DMS114 treated with DMSO at 0.1 percent for 48 hours (cell line): ENCODE measurements at regions not wholly inside any gene's neighbourhood (a gene's known extent, or its start where the extent isn't known, plus 50 kb on each side); places are given as distances from the start of the nearest gene placed in this dataset.

Experiments
- DNase-seq: peaks from one replicate; lab custom pipeline; 2025; ENCODE audit not compliant: unreplicated experiment; lab: John Stamatoyannopoulos, UW

GRCh38 chr5:116844015-116844414, 269.4 kb upstream of the SEMA6A start:
- no peak for DNase-seq

GRCh38 chr5:116842514-116842961, 267.9 kb upstream of the SEMA6A start:
- no peak for DNase-seq

DNA sequence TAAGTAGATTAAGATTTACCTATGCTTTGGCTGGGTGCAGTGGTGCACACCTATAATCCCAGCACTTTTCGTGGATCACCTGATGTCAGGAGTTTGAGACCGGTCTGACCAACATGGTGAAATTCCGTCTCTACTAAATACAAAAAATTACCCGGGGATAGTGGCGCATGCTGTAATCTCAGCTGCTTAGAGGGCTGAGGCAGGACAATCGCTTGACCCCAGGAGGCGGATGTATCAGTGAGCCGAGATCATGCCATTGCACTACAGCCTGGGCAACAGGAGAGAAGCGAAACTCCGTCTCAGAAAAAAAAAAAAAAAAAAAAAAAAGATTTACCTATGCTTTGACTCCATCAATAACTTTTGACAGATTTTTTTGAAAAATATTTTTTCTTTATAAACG, 267.1 kb upstream of the SEMA6A start:
- DNase-seq: no peak

- no peak for DNase-seq
These were observed 263.5 kb upstream of the SEMA6A start for GRCh38 chr5:116838011-116838536.

DNA sequence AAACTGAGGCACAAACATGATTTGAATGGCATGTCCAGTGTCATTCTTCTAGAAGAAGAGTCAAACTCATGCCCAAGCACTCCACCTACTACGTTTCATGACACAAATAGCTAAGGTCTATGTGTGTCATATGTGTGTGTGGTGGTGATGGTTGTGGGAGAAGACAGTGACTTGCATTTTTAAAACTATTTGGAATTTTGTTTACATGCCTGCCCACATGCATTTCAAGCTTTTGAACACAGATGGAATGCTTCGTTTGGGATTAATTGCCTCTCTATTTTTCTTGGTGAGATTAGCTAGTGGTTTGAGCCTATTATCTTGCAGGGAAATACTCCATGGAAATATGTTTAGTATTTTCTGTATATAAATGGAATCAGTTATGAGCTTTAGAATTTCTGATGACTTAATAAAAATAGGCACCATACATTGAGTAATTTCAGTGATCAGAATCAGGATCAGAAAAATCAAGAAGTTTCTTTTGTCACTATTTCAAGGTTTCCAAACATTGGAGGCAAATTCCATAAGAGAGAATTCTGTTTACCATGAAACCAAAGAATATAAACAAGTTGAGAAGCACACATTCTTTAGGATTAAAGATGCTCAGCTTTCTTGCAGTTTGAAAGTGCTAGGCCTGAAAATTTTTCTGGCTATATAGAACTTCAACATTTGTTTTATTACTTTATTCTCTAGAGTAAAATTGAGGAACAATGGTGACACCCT, 260.3 kb upstream of the SEMA6A start:
- no peak for DNase-seq

- DNase-seq: no peak
These were observed 255.5 kb upstream of the SEMA6A start for GRCh38 chr5:116830079-116830478.

DNA sequence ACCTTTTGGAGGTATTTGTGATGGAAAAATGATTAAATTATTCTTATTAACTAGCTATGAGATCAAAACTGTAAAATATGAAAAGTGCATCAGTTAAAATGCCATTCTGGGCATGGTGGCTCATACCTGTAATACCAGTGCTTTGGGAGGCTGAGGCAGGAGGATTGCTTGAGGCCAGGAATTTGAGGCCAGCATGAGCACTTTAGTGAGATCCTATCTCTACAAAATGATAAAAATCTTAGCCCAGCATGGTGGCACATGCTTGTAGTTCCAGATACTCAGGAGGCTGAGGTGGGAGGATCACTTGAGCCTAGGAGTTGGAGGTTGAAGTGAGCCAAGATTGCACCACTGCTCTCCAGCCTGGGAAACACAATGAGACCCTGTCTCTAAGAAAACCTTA, 252.5 kb upstream of the SEMA6A start:
- no peak for DNase-seq

GRCh38 chr5:116825486-116825885, 250.9 kb upstream of the SEMA6A start:
- DNase-seq: no peak

DNA sequence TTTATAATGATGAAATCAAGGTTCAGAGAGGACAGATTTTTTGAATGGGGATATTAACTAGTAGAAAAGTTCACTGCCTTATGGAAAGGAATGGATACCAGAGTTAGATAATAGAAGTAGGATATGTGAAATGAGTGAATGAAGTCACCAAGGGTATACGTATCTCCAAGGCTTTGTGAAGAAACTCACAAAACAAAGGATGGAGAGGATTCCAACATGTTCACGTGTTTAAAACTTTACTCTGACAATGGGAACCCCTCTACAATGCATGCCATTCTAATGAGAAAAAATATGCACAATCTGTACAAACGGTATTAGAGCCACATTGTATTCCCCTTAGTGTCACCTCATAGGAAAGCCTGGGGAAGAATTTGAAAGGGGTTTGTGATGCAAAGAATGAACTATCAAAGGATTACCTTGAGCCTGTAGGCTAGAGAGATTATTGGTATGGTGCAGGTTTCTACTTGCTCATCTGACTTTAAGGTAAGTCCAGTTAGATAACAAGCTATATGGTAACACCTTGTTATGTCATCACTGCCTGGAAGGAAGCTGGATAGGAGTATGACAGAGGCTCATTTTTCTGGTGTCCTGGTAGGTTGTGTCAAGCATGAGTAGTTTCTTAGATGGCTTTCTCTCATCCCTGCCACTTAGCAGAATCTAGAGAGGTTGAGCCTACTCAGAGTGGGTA, 250.3 kb upstream of the SEMA6A start:
- DNase-seq: no peak

- DNase-seq: no peak
These were observed 240.2 kb upstream of the SEMA6A start for GRCh38 chr5:116814626-116815385.

GRCh38 chr5:116813906-116814305, 239.3 kb upstream of the SEMA6A start:
- DNase-seq: no peak

- no peak for DNase-seq
These were observed 238.7 kb upstream of the SEMA6A start for GRCh38 chr5:116813356-116813755.

- no peak for DNase-seq
These were observed 236.3 kb upstream of the SEMA6A start for GRCh38 chr5:116810951-116811350.

- DNase-seq: no peak
These were observed 232.2 kb upstream of the SEMA6A start for GRCh38 chr5:116806836-116807235.

DNA sequence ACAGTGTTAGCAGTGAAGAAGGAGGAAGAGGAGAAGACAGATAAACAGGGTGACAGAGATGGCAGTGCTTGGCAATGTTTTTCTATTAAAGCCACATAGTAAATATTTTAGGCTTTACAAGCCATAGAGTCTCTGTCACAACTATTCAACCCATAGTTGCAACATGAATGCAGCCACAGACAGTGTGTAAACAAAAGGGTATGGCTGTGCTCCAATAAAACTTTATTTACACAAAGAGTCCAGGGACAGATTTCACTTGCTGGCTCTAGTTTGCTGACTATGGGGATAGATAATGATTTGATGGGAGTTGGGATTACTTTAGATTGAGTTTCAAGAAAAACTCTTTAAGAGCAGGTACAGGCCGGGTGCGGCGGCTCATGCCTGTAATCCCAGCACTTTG, 224.8 kb upstream of the SEMA6A start:
- DNase-seq: no peak

DNA sequence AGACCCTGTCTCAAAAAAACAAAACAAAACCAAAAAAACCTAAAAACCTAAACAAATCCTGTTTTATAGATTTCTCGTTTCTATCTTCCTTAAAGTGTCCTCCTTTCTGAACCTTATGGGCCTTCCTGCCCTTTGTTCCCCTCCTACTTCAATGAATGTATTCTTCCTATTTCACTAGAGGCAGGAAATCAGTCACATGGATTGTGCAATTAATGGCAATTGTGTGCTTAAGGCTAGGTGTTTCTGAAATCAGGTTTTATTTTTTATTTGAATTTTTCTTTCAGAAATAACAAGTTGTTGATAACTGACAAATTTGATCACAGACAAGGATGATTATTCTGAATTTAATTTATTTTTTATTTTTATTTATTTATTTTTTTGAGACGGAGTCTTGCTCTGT, 220.6 kb upstream of the SEMA6A start:
- DNase-seq: no peak

GRCh38 chr5:116789522-116789921, 214.9 kb upstream of the SEMA6A start:
- no peak for DNase-seq

- DNase-seq: no peak
These were observed 214.3 kb upstream of the SEMA6A start for GRCh38 chr5:116788851-116789403.

GRCh38 chr5:116787570-116787969, 212.9 kb upstream of the SEMA6A start:
- no peak for DNase-seq

GRCh38 chr5:116785106-116785505, 210.5 kb upstream of the SEMA6A start:
- DNase-seq: no peak

DNA sequence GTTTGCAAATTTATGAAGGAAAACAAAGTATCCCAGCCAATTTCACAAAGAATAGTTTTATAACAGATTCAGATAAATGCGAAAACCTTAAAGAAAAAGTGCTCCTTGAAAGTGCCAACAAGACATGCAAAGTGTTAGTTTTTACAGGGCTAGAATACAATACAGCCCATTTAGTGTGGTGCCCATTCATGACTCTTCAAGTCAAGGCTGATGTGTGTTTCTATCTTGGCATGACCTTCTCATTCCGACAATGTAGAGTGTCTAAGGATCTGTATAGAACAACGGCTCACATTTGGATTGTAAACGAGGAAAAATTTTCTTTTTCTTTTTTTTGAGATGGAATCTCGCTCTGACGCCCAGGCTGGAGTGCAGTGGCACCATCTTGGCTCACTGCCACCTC, 205.2 kb upstream of the SEMA6A start:
- DNase-seq: no peak
